Adrenal gland (tissue), 9 donors: ENCODE measurements at regions not wholly inside any gene's neighbourhood (a gene's known extent, or its start where the extent isn't known, plus 50 kb on each side); places are given as distances from the start of the nearest gene placed in this dataset.

Experiments
- DNase-seq, 7 donors: peaks; one replicate each; pipeline ENCODE4 v3.0.0-alpha.2; 2019 to 2020
- H3K27ac ChIP-seq, 5 donors: fragments of 200-600 bp; sonication (generic) in 4 of 5; 1 replicate in 3 of 5; 2 replicates in 2 of 5; pipeline versions ENCODE4 v1.5.1 to v1.8.0; 2016 to 2020; ENCODE audit warnings: mild to moderate bottlenecking in 1 of 5
- H3K27me3 ChIP-seq: fragments of 200-600 bp; 2 replicates; pipeline ENCODE4 v1.8.0; 2021
- H3K36me3 ChIP-seq, 2 donors: fragments of 200-600 bp; replicated peaks in 1 of 2; 1 replicate in 1 of 2; 2 replicates in 1 of 2; pipeline versions ENCODE4 v1.5.1 to v1.8.0; 2018 to 2022
- H3K4me1 ChIP-seq, 2 donors: fragments of 200-600 bp; replicated peaks in 1 of 2; 1 replicate in 1 of 2; 2 replicates in 1 of 2; pipeline versions ENCODE4 v1.5.1 to v1.8.0; 2018 to 2021
- H3K4me3 ChIP-seq, 4 donors: fragments of 200-600 bp; sonication (generic) in 3 of 4; one replicate each; pipeline ENCODE4 v1.5.1; 2016 to 2018
- H3K9me3 ChIP-seq, 3 donors: fragments of 200-600 bp; sonication (generic) in 1 of 3; replicated peaks in 1 of 3; 1 replicate in 2 of 3; 2 replicates in 1 of 3; pipeline versions ENCODE4 v1.5.1 to v1.8.0; 2016 to 2021
- CTCF ChIP-seq, 6 experiments: fragments of 450-650 bp in 4 of 6; fragments of 200-600 bp in 2 of 6; sonication (generic) in 1 of 6; IDR thresholded peaks; 1 replicate in 5 of 6; 2 replicates in 1 of 6; pipeline versions ENCODE4 v1.5.1 to v1.8.0; 2016 to 2021; ENCODE audit warnings: antibody characterized with exemption in 6 of 6, mild to moderate bottlenecking in 2 of 6, moderate library complexity in 1 of 6
- POLR2A ChIP-seq, 2 donors: fragments of 450-650 bp; IDR thresholded peaks; one replicate each; pipeline ENCODE4 v1.6.1; 2017; ENCODE audit warnings: antibody characterized with exemption in 2 of 2, mild to moderate bottlenecking in 2 of 2, moderate library complexity in 1 of 2
- WGBS, 4 donors: extraction: QIAGEN DNeasy Blood & Tissue Kit in 2 of 4; methylation state at CpG; one replicate each; pipeline versions ENCODE4 v1.1.5 to v1.1.7; 2013 to 2017; 5-methylcytosine and 5-hydroxymethylcytosine counted together
- intact Hi-C, 2 donors: fragments of 100-400 bp; cut with DNase I; formaldehyde crosslinking; loops; one replicate each; pipeline versions ENCODE4 v1.14.1 to v1.15.0; 2022 to 2023
- donor health status: healthy with polysubstance abuse.
- donor health status: Bipolar disorder and iron deficiency.
- donor health status: DM: yes; HTN: yes; CAD: no.
- donor health status: DM: no; HTN: no; CAD: no.
- donor health status: DM: no; HTN: no; CAD: no.

GRCh38 chr7:67794544-67794943 is 797.9 kb downstream of the TYW1 start:
- H3K27me3 ChIP-seq = no peaks in the 10 kb centered on the region
- intact Hi-C loops = no loop called here
- no peaks in the 10 kb centered on the region for H3K9me3 ChIP-seq
- TF ChIP-seq POLR2A (IDR thresholded peaks at IDR 0.05) (no peak), CTCF (IDR thresholded peaks at IDR 0.05) (no peak)
- DNase-seq = no peak
- no peak overlapping the region for H3K27ac ChIP-seq
- H3K4me1 ChIP-seq = no peaks in the 10 kb centered on the region
- WGBS, 4 donors = 82 to 94% (median 90%) methylated on average over 2 of the region's 2 CpGs
- no peak overlapping the region for H3K4me3 ChIP-seq
- no peaks in the 10 kb centered on the region for H3K36me3 ChIP-seq

GRCh38 chr7:67803789-67804188 is 807.2 kb downstream of the TYW1 start:
- H3K9me3 ChIP-seq = no peaks in the 10 kb centered on the region
- TF ChIP-seq CTCF (IDR thresholded peaks at IDR 0.05) (no peak), POLR2A (IDR thresholded peaks at IDR 0.05) (no peak)
- H3K27ac ChIP-seq = no peak overlapping the region
- intact Hi-C loops = no loop called here
- no peaks in the 10 kb centered on the region for H3K27me3 ChIP-seq
- H3K4me1 ChIP-seq = no peaks in the 10 kb centered on the region
- H3K4me3 ChIP-seq = no peak overlapping the region
- no peak for DNase-seq
- no peaks in the 10 kb centered on the region for H3K36me3 ChIP-seq
- WGBS, 4 donors = 84 to 90% (median 85%) methylated on average over 4 to 8 of the region's 8 CpGs

GRCh38 chr7:67805921-67806471 is 809.4 kb downstream of the TYW1 start:
- H3K27ac ChIP-seq = no peak overlapping the region
- WGBS, 4 donors = 78 to 82% (median 79%) methylated on average over 6 of the region's 6 CpGs
- no peak overlapping the region for H3K4me3 ChIP-seq
- no peaks in the 10 kb centered on the region for H3K36me3 ChIP-seq
- TF ChIP-seq CTCF (IDR thresholded peaks at IDR 0.05) = no peak
- TF ChIP-seq POLR2A (IDR thresholded peaks at IDR 0.05) = no peak
- intact Hi-C loops = no loop called here
- H3K4me1 ChIP-seq = no peaks in the 10 kb centered on the region
- no peaks in the 10 kb centered on the region for H3K9me3 ChIP-seq
- DNase-seq = no peak
- no peaks in the 10 kb centered on the region for H3K27me3 ChIP-seq

- 62 to 73% (median 71%) methylated on average over 5 of the region's 5 CpGs for WGBS, 4 donors
These were observed 811.2 kb downstream of the TYW1 start for GRCh38 chr7:67807826-67808225.

More at GRCh38 chr7:67807826-67808225, 811.2 kb downstream of the TYW1 start:
- TF ChIP-seq POLR2A (IDR thresholded peaks at IDR 0.05) (no peak), CTCF (IDR thresholded peaks at IDR 0.05) (no peak)
- H3K4me1 ChIP-seq = no peaks in the 10 kb centered on the region
- no peak overlapping the region for H3K27ac ChIP-seq
- H3K9me3 ChIP-seq = no peaks in the 10 kb centered on the region
- H3K36me3 ChIP-seq = no peaks in the 10 kb centered on the region
- intact Hi-C loops = no loop called here
- no peaks in the 10 kb centered on the region for H3K27me3 ChIP-seq
- no peak for DNase-seq
- no peak overlapping the region for H3K4me3 ChIP-seq
